Activated T-cell treated with anti-CD3 and anti-CD28 coated beads, Interleukin-2, amount 50 U/mL, for 72 hours (primary cell): ENCODE measurements at regions not wholly inside any gene's neighbourhood (a gene's known extent, or its start where the extent isn't known, plus 50 kb on each side); places are given as distances from the start of the nearest gene placed in this dataset.

Experiments
- ATAC-seq, 2 donors: fragments of 150-1000 bp; cut with Tn5 transposase; replicated peaks in 1 of 2; 2 replicates each; pipeline ENCODE4 v1.10.0; 2021; ENCODE audit warnings: moderate library complexity in 2 of 2, mild to moderate bottlenecking in 1 of 2
- DNase-seq, 2 donors: peaks; one replicate each; pipeline ENCODE4 v3.0.0; 2021 to 2022; ENCODE audit warnings: mixed read lengths in 1 of 2
- H3K27ac Mint-ChIP-seq: one replicate; pipeline ENCODE4 v1.8.0; 2022; ENCODE audit warnings: mild to moderate bottlenecking, moderate library complexity, mixed read lengths
- H3K27me3 Mint-ChIP-seq: one replicate; pipeline ENCODE4 v1.8.0; 2022; ENCODE audit warnings: low read depth, mixed read lengths
- H3K36me3 Mint-ChIP-seq, 2 donors: one replicate each; pipeline ENCODE4 v1.8.0; 2022; ENCODE audit warnings: mixed read lengths in 2 of 2, mild to moderate bottlenecking in 1 of 2; ENCODE audit not compliant: insufficient read depth in 2 of 2
- H3K4me1 Mint-ChIP-seq: one replicate; pipeline ENCODE4 v1.8.0; 2022; ENCODE audit warnings: low read depth, mixed read lengths
- H3K4me3 Mint-ChIP-seq, 2 donors: one replicate each; pipeline ENCODE4 v1.8.0; 2022; ENCODE audit warnings: mild to moderate bottlenecking in 2 of 2, mixed read lengths in 2 of 2, moderate library complexity in 2 of 2
- H3K9me3 Mint-ChIP-seq, 2 donors: one replicate each; pipeline ENCODE4 v1.8.0; 2022; ENCODE audit warnings: mixed read lengths in 2 of 2

GRCh38 chr11:41963406-41963805 is 504.0 kb upstream of the LRRC4C start:
- Mint-ChIP-seq H3K27me3 (no peaks in the 10 kb centered on the region), H3K9me3 (peaks cover 9 to 14% of the 10 kb centered on the region in 2 donors), H3K36me3 (no peaks in the 10 kb centered on the region), H3K27ac (no peak overlapping the region), H3K4me1 (no peaks in the 10 kb centered on the region), H3K4me3 (no peak overlapping the region)
- ATAC-seq (no peak), DNase-seq (no peak)

- H3K9me3 Mint-ChIP-seq: peaks cover 6 to 7% of the 10 kb centered on the region in 2 donors
- H3K27ac Mint-ChIP-seq: no peak overlapping the region
- DNase-seq (no peak), ATAC-seq (no peak)
- H3K27me3 Mint-ChIP-seq: no peaks in the 10 kb centered on the region
- peaks cover 0 to 1% of the 10 kb centered on the region in 2 donors for H3K36me3 Mint-ChIP-seq
- H3K4me3 Mint-ChIP-seq: no peak overlapping the region
- H3K4me1 Mint-ChIP-seq: no peaks in the 10 kb centered on the region
Measured at GRCh38 chr11:41970681-41971080, 511.2 kb upstream of the LRRC4C start.

- Mint-ChIP-seq H3K36me3 (peaks cover 0 to 1% of the 10 kb centered on the region in 2 donors), H3K4me3 (no peak overlapping the region), H3K9me3 (peaks cover 4 to 5% of the 10 kb centered on the region in 2 donors), H3K4me1 (no peaks in the 10 kb centered on the region), H3K27me3 (no peaks in the 10 kb centered on the region), H3K27ac (no peak overlapping the region)
- ATAC-seq (no peak), DNase-seq (no peak)
Measured at GRCh38 chr11:41971592-41971991, 512.1 kb upstream of the LRRC4C start.

- H3K4me3 Mint-ChIP-seq: no peak overlapping the region
- H3K9me3 Mint-ChIP-seq: peaks cover 3 to 7% of the 10 kb centered on the region in 2 donors
- no peak for DNase-seq
- no peaks in the 10 kb centered on the region for H3K27me3 Mint-ChIP-seq
- ATAC-seq: no peak
- no peaks in the 10 kb centered on the region for H3K4me1 Mint-ChIP-seq
- peaks cover 0 to 2% of the 10 kb centered on the region in 2 donors for H3K36me3 Mint-ChIP-seq
- no peak overlapping the region for H3K27ac Mint-ChIP-seq
Measured at GRCh38 chr11:41978945-41979344, 519.5 kb upstream of the LRRC4C start.

- H3K36me3 Mint-ChIP-seq: peaks cover 0 to 2% of the 10 kb centered on the region in 2 donors
- DNase-seq (no peak), ATAC-seq (no peak)
- no peak overlapping the region for H3K27ac Mint-ChIP-seq
- peaks cover 3 to 9% of the 10 kb centered on the region in 2 donors for H3K9me3 Mint-ChIP-seq
- H3K27me3 Mint-ChIP-seq: no peaks in the 10 kb centered on the region
- H3K4me3 Mint-ChIP-seq: no peak overlapping the region
- H3K4me1 Mint-ChIP-seq: no peaks in the 10 kb centered on the region
Measured at GRCh38 chr11:41980741-41981140, 521.3 kb upstream of the LRRC4C start.

- Mint-ChIP-seq H3K27me3 (no peaks in the 10 kb centered on the region), H3K4me1 (no peaks in the 10 kb centered on the region), H3K36me3 (peaks cover 0 to 2% of the 10 kb centered on the region in 2 donors), H3K27ac (no peak overlapping the region), H3K4me3 (no peak overlapping the region), H3K9me3 (peaks cover 3 to 9% of the 10 kb centered on the region in 2 donors)
- no peak for ATAC-seq
- no peak for DNase-seq
Measured at GRCh38 chr11:41982276-41982675, 522.8 kb upstream of the LRRC4C start.

- peaks cover 6 to 12% of the 10 kb centered on the region in 2 donors for H3K9me3 Mint-ChIP-seq
- H3K27ac Mint-ChIP-seq: no peak overlapping the region
- no peaks in the 10 kb centered on the region for H3K27me3 Mint-ChIP-seq
- no peak overlapping the region for H3K4me3 Mint-ChIP-seq
- H3K36me3 Mint-ChIP-seq: peaks cover 2% of the 10 kb centered on the region in 2 donors
- ATAC-seq (no peak), DNase-seq (no peak)
- H3K4me1 Mint-ChIP-seq: no peaks in the 10 kb centered on the region
Measured at GRCh38 chr11:41982975-41983374, 523.5 kb upstream of the LRRC4C start.

GRCh38 chr11:41983475-41983874 is 524.0 kb upstream of the LRRC4C start:
- no peaks in the 10 kb centered on the region for H3K27me3 Mint-ChIP-seq
- H3K4me1 Mint-ChIP-seq: no peaks in the 10 kb centered on the region

GRCh38 chr11:41984023-41984422 is 524.6 kb upstream of the LRRC4C start:
- ATAC-seq (no peak), DNase-seq (no peak)
- Mint-ChIP-seq H3K4me3 (no peak overlapping the region), H3K4me1 (no peaks in the 10 kb centered on the region), H3K9me3 (peaks cover 5 to 8% of the 10 kb centered on the region in 2 donors), H3K27ac (no peak overlapping the region), H3K27me3 (no peaks in the 10 kb centered on the region), H3K36me3 (peaks cover 1 to 3% of the 10 kb centered on the region in 2 donors)

More at GRCh38 chr11:41983475-41983874, 524.0 kb upstream of the LRRC4C start:
- peaks cover 2 to 3% of the 10 kb centered on the region in 2 donors for H3K36me3 Mint-ChIP-seq
- H3K9me3 Mint-ChIP-seq: peaks cover 7 to 8% of the 10 kb centered on the region in 2 donors
- DNase-seq (no peak), ATAC-seq (no peak)
- H3K27ac Mint-ChIP-seq: no peak overlapping the region
- H3K4me3 Mint-ChIP-seq: no peak overlapping the region

- Mint-ChIP-seq H3K27me3 (no peaks in the 10 kb centered on the region), H3K9me3 (peaks cover 4 to 6% of the 10 kb centered on the region in 2 donors), H3K4me1 (no peaks in the 10 kb centered on the region), H3K4me3 (no peak overlapping the region), H3K36me3 (peaks cover 0 to 3% of the 10 kb centered on the region in 2 donors), H3K27ac (no peak overlapping the region)
- no peak for DNase-seq
- ATAC-seq: no peak
Measured at GRCh38 chr11:41985799-41986198, 526.3 kb upstream of the LRRC4C start.

GRCh38 chr11:41988951-41989572 is 529.6 kb upstream of the LRRC4C start:
- DNase-seq (no peak), ATAC-seq (no peak)
- Mint-ChIP-seq H3K9me3 (peaks cover 9% of the 10 kb centered on the region in 2 donors), H3K4me3 (no peak overlapping the region), H3K27me3 (no peaks in the 10 kb centered on the region), H3K27ac (no peak overlapping the region), H3K4me1 (no peaks in the 10 kb centered on the region), H3K36me3 (peaks cover under 1 to 3% of the 10 kb centered on the region in 2 donors)

GRCh38 chr11:41989823-41990380 is 530.5 kb upstream of the LRRC4C start:
- peaks cover 12 to 14% of the 10 kb centered on the region in 2 donors for H3K9me3 Mint-ChIP-seq
- ATAC-seq: no peak
- no peak for DNase-seq
- H3K27me3 Mint-ChIP-seq: no peaks in the 10 kb centered on the region
- peaks cover 3% of the 10 kb centered on the region in 2 donors for H3K36me3 Mint-ChIP-seq
- no peaks in the 10 kb centered on the region for H3K4me1 Mint-ChIP-seq
- no peak overlapping the region for H3K4me3 Mint-ChIP-seq
- H3K27ac Mint-ChIP-seq: no peak overlapping the region

- Mint-ChIP-seq H3K36me3 (peaks cover 0 to 3% of the 10 kb centered on the region in 2 donors), H3K4me3 (no peak overlapping the region), H3K4me1 (no peaks in the 10 kb centered on the region), H3K27me3 (no peaks in the 10 kb centered on the region), H3K9me3 (peaks cover 11% of the 10 kb centered on the region in 2 donors), H3K27ac (no peak overlapping the region)
- ATAC-seq (no peak), DNase-seq (no peak)
Measured at GRCh38 chr11:41996533-41996932, 537.1 kb upstream of the LRRC4C start.
